ENCODE measurements at regions not wholly inside any gene's neighbourhood (a gene's known extent, or its start where the extent isn't known, plus 50 kb on each side); places are given as distances from the start of the nearest gene placed in this dataset.

GRCh38 chr5:90134381-90134780, 275.2 kb downstream of the CETN3 start:
- H3K27ac ChIP-seq (ENCODE audit: low read depth, low read length) = no peak overlapping the region
- H3K9me3 ChIP-seq (ENCODE audit: control insufficient read depth, insufficient read depth, low read length) = peaks cover 8% of the 10 kb centered on the region; the same call in 1 of the 2 replicates
- H3K4me3 ChIP-seq (ENCODE audit: low read depth, low read length) = no peak overlapping the region
- H3K27me3 ChIP-seq (ENCODE audit: control insufficient read depth, insufficient read depth, low read length) = no peaks in the 10 kb centered on the region
- no peak for DNase-seq (ENCODE audit: low read depth, low spot score)
- TF ChIP-seq CTCF (IDR thresholded peaks at IDR 0.05; ENCODE audit: low read depth, low read length) = no peak
- ChIA-PET POLR2A (no interaction called here), CTCF (interaction anchor here (0.7 kb wide), 1 partner anchor 180 kb away, joined by 3 read pairs; no protein-coding TSS in a partner anchor)

GRCh38 chr5:90133941-90134340, 275.6 kb downstream of the CETN3 start:
- no peak for TF ChIP-seq CTCF (IDR thresholded peaks at IDR 0.05; ENCODE audit: low read depth, low read length)
- Histone ChIP-seq H3K27me3 (ENCODE audit: control insufficient read depth, insufficient read depth, low read length) (no peaks in the 10 kb centered on the region), H3K4me3 (ENCODE audit: low read depth, low read length) (no peak overlapping the region), H3K9me3 (ENCODE audit: control insufficient read depth, insufficient read depth, low read length) (peaks cover 8% of the 10 kb centered on the region; the same call in 1 of the 2 replicates), H3K27ac (ENCODE audit: low read depth, low read length) (no peak overlapping the region)
- ChIA-PET POLR2A (no interaction called here), CTCF (interaction anchor here (0.7 kb wide), 1 partner anchor 179 kb away, joined by 3 read pairs; no protein-coding TSS in a partner anchor)
- no peak for DNase-seq (ENCODE audit: low read depth, low spot score)

GRCh38 chr5:90131383-90132133, 278.0 kb downstream of the CETN3 start:
- DNase-seq (ENCODE audit: low read depth, low spot score) = no peak
- H3K9me3 ChIP-seq (ENCODE audit: control insufficient read depth, insufficient read depth, low read length) = peaks cover 3% of the 10 kb centered on the region; the same call in 1 of the 2 replicates
- no peak overlapping the region for H3K27ac ChIP-seq (ENCODE audit: low read depth, low read length)
- no peak overlapping the region for H3K4me3 ChIP-seq (ENCODE audit: low read depth, low read length)
- POLR2A ChIA-PET = no interaction called here
- CTCF ChIA-PET = no interaction called here
- no peak for TF ChIP-seq CTCF (IDR thresholded peaks at IDR 0.05; ENCODE audit: low read depth, low read length)
- H3K27me3 ChIP-seq (ENCODE audit: control insufficient read depth, insufficient read depth, low read length) = no peaks in the 10 kb centered on the region

- H3K27ac ChIP-seq (ENCODE audit: low read depth, low read length) = no peak overlapping the region
- H3K27me3 ChIP-seq (ENCODE audit: control insufficient read depth, insufficient read depth, low read length) = no peaks in the 10 kb centered on the region
- CTCF ChIA-PET = no interaction called here
- TF ChIP-seq CTCF (IDR thresholded peaks at IDR 0.05; ENCODE audit: low read depth, low read length) = no peak
- H3K4me3 ChIP-seq (ENCODE audit: low read depth, low read length) = no peak overlapping the region
- POLR2A ChIA-PET = no interaction called here
- H3K9me3 ChIP-seq (ENCODE audit: control insufficient read depth, insufficient read depth, low read length) = no peaks in the 10 kb centered on the region
- DNase-seq (ENCODE audit: low read depth, low spot score) = no peak
Observed at GRCh38 chr5:90128551-90128950, 281.0 kb downstream of the CETN3 start.

- no peak for TF ChIP-seq CTCF (IDR thresholded peaks at IDR 0.05; ENCODE audit: low read depth, low read length)
- Histone ChIP-seq H3K9me3 (ENCODE audit: control insufficient read depth, insufficient read depth, low read length) (no peaks in the 10 kb centered on the region), H3K27me3 (ENCODE audit: control insufficient read depth, insufficient read depth, low read length) (no peaks in the 10 kb centered on the region), H3K4me3 (ENCODE audit: low read depth, low read length) (no peak overlapping the region), H3K27ac (ENCODE audit: low read depth, low read length) (no peak overlapping the region)
- CTCF ChIA-PET = interaction anchor here (0.7 kb wide), 1 partner anchor 547 kb away, joined by 3 read pairs; no protein-coding TSS in a partner anchor
- POLR2A ChIA-PET = no interaction called here
- no peak for DNase-seq (ENCODE audit: low read depth, low spot score)
Observed at GRCh38 chr5:90119531-90119971, 290.0 kb downstream of the CETN3 start.

Data from AG04450 (cell line).